K562 (cell line): ENCODE measurements at regions not wholly inside any gene's neighbourhood (a gene's known extent, or its start where the extent isn't known, plus 50 kb on each side); places are given as distances from the start of the nearest gene placed in this dataset.

Source experiments
- ATAC-seq: fragments of 200-7000 bp; cut with Tn5 transposase; 3 replicates; pipeline ENCODE4 v1.9.1; 2020; ENCODE audit warnings: moderate library complexity
- BruUV-seq: library from RNA; stranded (reverse); fragments of 400-500 nt; replicated peaks from 2 replicates; lab custom pipeline; 2021; lab: Mats Ljungman, UMichigan
- CTCF ChIA-PET: fragments of 300-600 bp; formaldehyde crosslinking; extraction: SDS; loops from one replicate; lab custom pipeline; 2021; ENCODE audit warnings: low intra/inter-chr PET ratio; lab: Yijun Ruan, JAX
- POLR2A ChIA-PET: fragments of 300-600, 350-650 bp; sonication (Branson Sonifier 250); formaldehyde crosslinking; extraction: SDS; loops from one replicate; lab custom pipeline; 2021; ENCODE audit warnings: antibody characterized with exemption, inconsistent platforms; lab: Yijun Ruan, JAX
- DNase-seq, 4 experiments: peaks; one replicate each; pipeline versions ENCODE4 v3.0.0 to v3.0.0-alpha.2; 2011 to 2018; ENCODE audit warnings: low spot score in 3 of 4, mixed read lengths in 3 of 4; ENCODE audit errors: extremely low read depth in 1 of 4
- FAIRE-seq: peaks from 2 replicates; lab custom pipeline; 2011; peaks lifted over from hg19 to GRCh38; lab: Jason Lieb, UNC
- H2AFZ ChIP-seq: 2 replicates; pipeline ENCODE4 v1.6.0; 2011; ENCODE audit warnings: low read depth, low read length, control low read depth, inconsistent platforms
- H3K27ac ChIP-seq: fragments of 200-600 bp; 3 replicates; pipeline ENCODE4 v1.8.0; 2011; ENCODE audit warnings: low read depth, mild to moderate bottlenecking, control low read depth, inconsistent platforms, low read length, moderate library complexity, mixed read lengths; ENCODE audit errors: extremely low read depth
- H3K27me3 ChIP-seq, 2 experiments: fragments of 300-600 bp in 1 of 2; 2 replicates in 1 of 2; 3 replicates in 1 of 2; pipeline versions ENCODE4 v1.6.0 to v1.8.0; 2011; ENCODE audit warnings: inconsistent platforms in 2 of 2, low read length in 2 of 2, mild to moderate bottlenecking in 1 of 2, mixed read lengths in 1 of 2, moderate library complexity in 1 of 2; ENCODE audit not compliant: control insufficient read depth in 2 of 2, insufficient read depth in 2 of 2
- H3K36me3 ChIP-seq: fragments of 300-600 bp; 3 replicates; pipeline ENCODE4 v1.8.0; 2011; ENCODE audit warnings: mild to moderate bottlenecking, low read length, inconsistent platforms; ENCODE audit not compliant: control insufficient read depth, insufficient read depth
- H3K4me1 ChIP-seq, 2 experiments: fragments of 200-600 bp in 1 of 2; replicated peaks in 1 of 2; 2 replicates in 1 of 2; 3 replicates in 1 of 2; pipeline versions ENCODE4 v1.5.1 to v1.8.0; 2011; ENCODE audit warnings: inconsistent platforms in 2 of 2, low read length in 2 of 2, mild to moderate bottlenecking in 1 of 2, mixed read lengths in 1 of 2, moderate library complexity in 1 of 2; ENCODE audit not compliant: control insufficient read depth in 2 of 2, insufficient read depth in 2 of 2
- H3K4me2 ChIP-seq: 2 replicates; pipeline ENCODE4 v1.6.1; 2011; ENCODE audit warnings: low read length, control low read depth, inconsistent platforms, mixed read lengths; ENCODE audit not compliant: insufficient read depth
- H3K4me3 ChIP-seq: fragments of 200-600 bp; sonication (generic), shearing (Covaris generic); 2 replicates; pipeline ENCODE4 v1.5.1; 2016; ENCODE audit warnings: control low read depth, inconsistent platforms
- H3K79me2 ChIP-seq: fragments of 200-600 bp; 3 replicates; pipeline ENCODE4 v1.8.0; 2011; ENCODE audit warnings: low read length, inconsistent platforms; ENCODE audit not compliant: control insufficient read depth, insufficient read depth
- H3K9ac ChIP-seq, 2 experiments: 2 replicates each; pipeline versions ENCODE4 v1.6.0 to v1.6.1; 2011; ENCODE audit warnings: low read depth in 2 of 2, low read length in 2 of 2, control low read depth in 1 of 2, inconsistent platforms in 1 of 2, mild to moderate bottlenecking in 1 of 2, mixed read lengths in 1 of 2; ENCODE audit not compliant: insufficient read depth in 1 of 2
- H3K9me1 ChIP-seq: one replicate; pipeline ENCODE4 v1.6.0; 2011; ENCODE audit warnings: inconsistent platforms, mild to moderate bottlenecking, low read length, moderate library complexity; ENCODE audit not compliant: control insufficient read depth, insufficient read depth
- H3K9me3 ChIP-seq: replicated peaks from 2 replicates; pipeline ENCODE4 v1.5.1; 2011; ENCODE audit warnings: low read depth, low read length, inconsistent platforms; ENCODE audit not compliant: control insufficient read depth, insufficient read depth
- H4K20me1 ChIP-seq: replicated peaks from 2 replicates; pipeline ENCODE4 v1.6.1; 2011; ENCODE audit warnings: low read length, inconsistent platforms, mixed read lengths; ENCODE audit not compliant: control insufficient read depth, insufficient read depth
- KDM2B ChIP-seq: fragments of 250-450 bp; sonication (Bioruptor Pico); IDR thresholded peaks from 2 replicates; pipeline ENCODE4 v1.8.0; 2021; ENCODE audit warnings: mild to moderate bottlenecking, moderate library complexity
- MAFG ChIP-seq: fragments of 450-650 bp; conservative IDR thresholded peaks from 2 replicates; pipeline ENCODE4 v1.6.1; 2016; ENCODE audit warnings: missing genetic modification characterization, missing compliant biosample characterization
- MXI1 ChIP-seq: IDR thresholded peaks from 2 replicates; pipeline ENCODE4 v1.6.1; 2011; ENCODE audit warnings: low read depth, mild to moderate bottlenecking, improper control_type of control experiment, low read length
- RFX1 ChIP-seq: fragments of 450-650 bp; IDR thresholded peaks from 2 replicates; pipeline ENCODE4 v1.6.1; 2016; ENCODE audit warnings: mild to moderate bottlenecking, moderate library complexity
- SMC3 ChIP-seq: conservative IDR thresholded peaks from 2 replicates; pipeline ENCODE4 v1.6.1; 2011; ENCODE audit warnings: low read depth, low read length, improper control_type of control experiment; ENCODE audit not compliant: insufficient read depth
- ZBTB7A ChIP-seq: IDR thresholded peaks from 2 replicates; pipeline ENCODE4 v1.6.1; 2011; ENCODE audit warnings: low read depth, mild to moderate bottlenecking, low read length, moderate library complexity, borderline replicate concordance; ENCODE audit not compliant: control insufficient read depth
- ZNF764 ChIP-seq: fragments of 250-450 bp; sonication (Bioruptor Pico); IDR thresholded peaks from 2 replicates; pipeline ENCODE4 v1.4.0; 2020; ENCODE audit warnings: low read depth, mild to moderate bottlenecking, moderate library complexity
- WGBS: fragments of 100-300 bp; shearing (Covaris generic); methylation state at CpG from one replicate; pipeline ENCODE4 v1.1.6; 2016; ENCODE audit warnings: low coverage, mixed read lengths; ENCODE audit not compliant: insufficient coverage; ENCODE audit errors: missing lambda C conversion rate; 5-methylcytosine and 5-hydroxymethylcytosine counted together
- in situ Hi-C: fragments of 300-500 bp; cut with MboI; formaldehyde crosslinking; loops from 4 replicates; pipeline ENCODE4 v1.15.0; 2018; ENCODE audit warnings: inconsistent platforms, mixed read lengths
- intact Hi-C: fragments of 100-400 bp; cut with micrococcal nuclease; formaldehyde crosslinking; loops from 2 replicates; pipeline ENCODE4 v1.14.2; 2022
- TF ChIP-seq, protein P1 (sequence below): fragments of 450-650 bp; IDR thresholded peaks from 2 replicates; pipeline ENCODE4 v1.6.1; 2016; ENCODE audit warnings: borderline replicate concordance

DNA sequence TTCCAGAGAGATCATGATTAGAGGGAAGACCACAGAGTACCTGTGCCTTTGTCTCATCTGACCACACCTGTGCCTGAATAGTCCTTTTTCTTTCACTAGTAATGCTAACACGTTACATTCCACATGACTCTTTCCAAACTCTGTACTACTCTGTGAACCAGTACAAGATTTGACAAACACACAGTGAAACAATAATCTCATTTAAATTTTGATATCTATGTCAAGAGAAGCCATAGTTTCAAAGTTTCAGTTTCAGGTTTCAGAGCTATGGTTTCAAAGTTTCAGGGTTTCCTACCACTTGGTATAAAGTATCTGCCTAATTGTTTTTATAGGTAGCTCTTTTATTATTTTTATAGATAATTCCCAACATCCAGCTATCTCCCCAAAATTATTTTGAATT lies 62.0 kb upstream of the PHACTR2 start:
- BruUV-seq, result no TSS peak
- Histone ChIP-seq H2AFZ (no peak overlapping the region), H3K9me3 (no peaks in the 10 kb centered on the region), H3K36me3 (no peaks in the 10 kb centered on the region), H3K27me3 (no peaks in the 10 kb centered on the region), H4K20me1 (no peaks in the 10 kb centered on the region), H3K79me2 (no peaks in the 10 kb centered on the region), H3K4me3 (no peak overlapping the region), H3K4me1 (no peaks in the 10 kb centered on the region), H3K9ac (no peak overlapping the region), H3K4me2 (no peak overlapping the region), H3K9me1 (no peaks in the 10 kb centered on the region), H3K27ac (no peak overlapping the region)
- in situ Hi-C loops, result no loop called here
- no peak for FAIRE-seq
- TF ChIP-seq, protein P1, sequence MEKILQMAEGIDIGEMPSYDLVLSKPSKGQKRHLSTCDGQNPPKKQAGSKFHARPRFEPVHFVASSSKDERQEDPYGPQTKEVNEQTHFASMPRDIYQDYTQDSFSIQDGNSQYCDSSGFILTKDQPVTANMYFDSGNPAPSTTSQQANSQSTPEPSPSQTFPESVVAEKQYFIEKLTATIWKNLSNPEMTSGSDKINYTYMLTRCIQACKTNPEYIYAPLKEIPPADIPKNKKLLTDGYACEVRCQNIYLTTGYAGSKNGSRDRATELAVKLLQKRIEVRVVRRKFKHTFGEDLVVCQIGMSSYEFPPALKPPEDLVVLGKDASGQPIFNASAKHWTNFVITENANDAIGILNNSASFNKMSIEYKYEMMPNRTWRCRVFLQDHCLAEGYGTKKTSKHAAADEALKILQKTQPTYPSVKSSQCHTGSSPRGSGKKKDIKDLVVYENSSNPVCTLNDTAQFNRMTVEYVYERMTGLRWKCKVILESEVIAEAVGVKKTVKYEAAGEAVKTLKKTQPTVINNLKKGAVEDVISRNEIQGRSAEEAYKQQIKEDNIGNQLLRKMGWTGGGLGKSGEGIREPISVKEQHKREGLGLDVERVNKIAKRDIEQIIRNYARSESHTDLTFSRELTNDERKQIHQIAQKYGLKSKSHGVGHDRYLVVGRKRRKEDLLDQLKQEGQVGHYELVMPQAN, result no peak
- TF ChIP-seq ZNF764 (CRISPR knock-in tag) (no peak), MAFG (tag) (no peak), SMC3 (no peak), ZBTB7A (no peak), KDM2B (CRISPR knock-in tag) (no peak), RFX1 (no peak), MXI1 (no peak)
- WGBS, result 50% methylated on average over 1 of the region's 1 CpG
- DNase-seq, result no peak
- CTCF ChIA-PET, result no interaction called here
- POLR2A ChIA-PET, result no interaction called here
- intact Hi-C loops, result no loop called here
- no peak for ATAC-seq
